Neural progenitor cell (in vitro differentiated cells): ENCODE measurements at regions not wholly inside any gene's neighbourhood (a gene's known extent, or its start where the extent isn't known, plus 50 kb on each side); places are given as distances from the start of the nearest gene placed in this dataset.

ENCODE experiments used
- DNase-seq: peaks from one replicate; pipeline ENCODE4 v3.0.0-alpha.2; 2016; ENCODE audit warnings: low spot score
- H2AFZ ChIP-seq: fragments of 200-600 bp; sonication (generic); replicated peaks from 2 replicates; pipeline ENCODE4 v1.6.1; 2016; ENCODE audit warnings: antibody characterized with exemption
- H3F3A ChIP-seq: fragments of 200-600 bp; sonication (generic); 2 replicates; pipeline ENCODE4 v1.6.1; 2016; ENCODE audit warnings: antibody characterized with exemption, low read depth
- H3K27ac ChIP-seq: fragments of 200-600 bp; sonication (generic); 2 replicates; pipeline ENCODE4 v1.5.1; 2016; ENCODE audit warnings: mild to moderate bottlenecking
- H3K27me3 ChIP-seq: fragments of 200-600 bp; sonication (generic); 2 replicates; pipeline ENCODE4 v1.6.1; 2016; ENCODE audit warnings: mild to moderate bottlenecking, moderate library complexity
- H3K36me3 ChIP-seq: fragments of 200-600 bp; sonication (generic); 2 replicates; pipeline ENCODE4 v1.5.1; 2016
- H3K4me1 ChIP-seq: fragments of 200-600 bp; sonication (generic); 2 replicates; pipeline ENCODE4 v1.6.1; 2016; ENCODE audit warnings: mixed run types
- H3K4me2 ChIP-seq: fragments of 200-600 bp; sonication (generic); 2 replicates; pipeline ENCODE4 v1.6.1; 2016
- H3K4me3 ChIP-seq: fragments of 200-600 bp; sonication (generic); 2 replicates; pipeline ENCODE4 v1.5.1; 2016
- H3K79me2 ChIP-seq: fragments of 200-600 bp; sonication (generic); 2 replicates; pipeline ENCODE4 v1.6.1; 2016; ENCODE audit warnings: low read depth
- H3K9ac ChIP-seq: fragments of 200-600 bp; sonication (generic); 2 replicates; pipeline ENCODE4 v1.6.1; 2016
- H3K9me3 ChIP-seq: fragments of 200-600 bp; sonication (generic); 2 replicates; pipeline ENCODE4 v1.5.1; 2016; ENCODE audit warnings: low read depth
- H4K20me1 ChIP-seq: fragments of 200-600 bp; sonication (generic); 2 replicates; pipeline ENCODE4 v1.6.1; 2016; ENCODE audit warnings: low read depth
- H3K27ac Mint-ChIP-seq: 3 replicates; pipeline ENCODE4 v1.8.0; 2021; ENCODE audit warnings: mixed read lengths
- H3K27me3 Mint-ChIP-seq: 2 replicates; pipeline ENCODE4 v1.8.0; 2022; ENCODE audit warnings: low read depth, mild to moderate bottlenecking, inconsistent platforms, moderate library complexity, mixed read lengths; ENCODE audit not compliant: insufficient read depth
- H3K36me3 Mint-ChIP-seq: 3 replicates; pipeline ENCODE4 v1.8.0; 2021; ENCODE audit warnings: mixed read lengths
- H3K4me1 Mint-ChIP-seq: 3 replicates; pipeline ENCODE4 v1.8.0; 2021; ENCODE audit warnings: mixed read lengths
- H3K4me3 Mint-ChIP-seq: 3 replicates; pipeline ENCODE4 v1.8.0; 2021; ENCODE audit warnings: mild to moderate bottlenecking, moderate library complexity, mixed read lengths
- H3K9me3 Mint-ChIP-seq: 3 replicates; pipeline ENCODE4 v1.8.0; 2020; ENCODE audit warnings: mixed read lengths
- EZH2 ChIP-seq: fragments of 200-600 bp; sonication (generic); IDR thresholded peaks from 2 replicates; pipeline ENCODE4 v1.6.1; 2017; ENCODE audit warnings: antibody characterized with exemption, mild to moderate bottlenecking, moderate library complexity
- EZH2phosphoT487 ChIP-seq: fragments of 200-600 bp; sonication (generic); IDR thresholded peaks from 2 replicates; pipeline ENCODE4 v1.6.1; 2017; ENCODE audit warnings: antibody characterized with exemption
- TF ChIP-seq, protein P1 (sequence below): fragments of 200-600 bp; sonication (generic); IDR thresholded peaks from 2 replicates; pipeline ENCODE4 v1.5.1; 2017; ENCODE audit warnings: antibody characterized with exemption, mild to moderate bottlenecking

DNA sequence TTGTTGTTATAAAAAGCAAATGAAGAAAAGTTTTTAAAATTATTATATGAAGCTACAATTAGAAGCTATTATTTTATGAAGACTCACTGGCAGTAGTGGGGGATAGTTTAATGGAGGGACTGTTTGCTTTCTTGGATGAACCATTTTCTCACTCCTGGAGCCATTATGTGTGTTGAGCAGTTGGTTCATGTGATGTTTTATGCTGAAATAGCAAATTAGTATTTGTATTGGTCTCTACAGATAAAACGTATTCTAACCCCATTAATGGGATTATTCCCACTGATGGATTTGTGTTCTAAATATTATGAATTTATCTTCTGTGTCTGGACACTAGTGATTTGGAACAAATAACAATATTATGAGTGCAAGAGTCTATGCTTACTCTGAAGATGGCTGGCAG is 507.5 kb upstream of the FSHR start:
- Histone ChIP-seq H3K4me3 (no peak overlapping the region), H3K4me2 (no peak overlapping the region), H3K27ac (no peak overlapping the region), H3K27me3 (no peaks in the 10 kb centered on the region), H2AFZ (no peak overlapping the region), H3K79me2 (no peaks in the 10 kb centered on the region), H3K9me3 (no peaks in the 10 kb centered on the region), H3K9ac (no peak overlapping the region), H3K36me3 (no peaks in the 10 kb centered on the region), H3F3A (no peaks in the 10 kb centered on the region), H3K4me1 (no peaks in the 10 kb centered on the region), H4K20me1 (no peaks in the 10 kb centered on the region)
- Mint-ChIP-seq H3K4me1 (no peaks in the 10 kb centered on the region), H3K36me3 (no peaks in the 10 kb centered on the region), H3K9me3 (no peaks in the 10 kb centered on the region), H3K27ac (no peak overlapping the region), H3K4me3 (no peak overlapping the region), H3K27me3 (peaks cover 5% of the 10 kb centered on the region)
- TF ChIP-seq, protein P1, sequence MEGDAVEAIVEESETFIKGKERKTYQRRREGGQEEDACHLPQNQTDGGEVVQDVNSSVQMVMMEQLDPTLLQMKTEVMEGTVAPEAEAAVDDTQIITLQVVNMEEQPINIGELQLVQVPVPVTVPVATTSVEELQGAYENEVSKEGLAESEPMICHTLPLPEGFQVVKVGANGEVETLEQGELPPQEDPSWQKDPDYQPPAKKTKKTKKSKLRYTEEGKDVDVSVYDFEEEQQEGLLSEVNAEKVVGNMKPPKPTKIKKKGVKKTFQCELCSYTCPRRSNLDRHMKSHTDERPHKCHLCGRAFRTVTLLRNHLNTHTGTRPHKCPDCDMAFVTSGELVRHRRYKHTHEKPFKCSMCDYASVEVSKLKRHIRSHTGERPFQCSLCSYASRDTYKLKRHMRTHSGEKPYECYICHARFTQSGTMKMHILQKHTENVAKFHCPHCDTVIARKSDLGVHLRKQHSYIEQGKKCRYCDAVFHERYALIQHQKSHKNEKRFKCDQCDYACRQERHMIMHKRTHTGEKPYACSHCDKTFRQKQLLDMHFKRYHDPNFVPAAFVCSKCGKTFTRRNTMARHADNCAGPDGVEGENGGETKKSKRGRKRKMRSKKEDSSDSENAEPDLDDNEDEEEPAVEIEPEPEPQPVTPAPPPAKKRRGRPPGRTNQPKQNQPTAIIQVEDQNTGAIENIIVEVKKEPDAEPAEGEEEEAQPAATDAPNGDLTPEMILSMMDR: no peak
- TF ChIP-seq EZH2phosphoT487: no peak
- TF ChIP-seq EZH2: no peak
- no peak for DNase-seq

DNA sequence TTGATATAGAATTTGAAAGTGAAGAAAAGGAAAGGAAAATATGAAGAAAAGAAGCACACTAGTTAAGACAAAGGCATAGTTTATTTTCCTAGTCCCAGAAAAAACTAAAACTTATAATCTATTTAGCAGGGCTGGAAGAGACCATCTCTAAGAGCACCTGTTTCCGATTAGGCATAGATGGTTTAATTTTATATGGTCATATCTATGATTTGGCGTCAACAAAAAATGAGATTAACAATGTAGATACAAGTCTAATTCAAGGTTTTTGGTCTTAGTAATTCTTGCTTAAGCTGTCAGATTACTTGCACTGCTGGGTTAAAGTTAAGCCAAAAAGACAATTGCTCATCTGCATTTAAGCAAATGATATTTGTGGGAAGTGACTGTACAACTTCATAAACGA is 502.5 kb upstream of the FSHR start:
- Mint-ChIP-seq H3K9me3 (no peaks in the 10 kb centered on the region), H3K4me1 (no peaks in the 10 kb centered on the region), H3K4me3 (no peak overlapping the region), H3K27ac (no peak overlapping the region), H3K36me3 (no peaks in the 10 kb centered on the region), H3K27me3 (no peaks in the 10 kb centered on the region)
- no peak for DNase-seq
- H4K20me1 ChIP-seq: no peaks in the 10 kb centered on the region
- H2AFZ ChIP-seq: no peak overlapping the region
- no peak overlapping the region for H3K4me2 ChIP-seq
- H3F3A ChIP-seq: no peaks in the 10 kb centered on the region
- no peaks in the 10 kb centered on the region for H3K27me3 ChIP-seq
- H3K4me1 ChIP-seq: peaks cover 4% of the 10 kb centered on the region
- no peaks in the 10 kb centered on the region for H3K79me2 ChIP-seq
- H3K36me3 ChIP-seq: no peaks in the 10 kb centered on the region
- no peaks in the 10 kb centered on the region for H3K9me3 ChIP-seq
- no peak overlapping the region for H3K27ac ChIP-seq
- H3K4me3 ChIP-seq: no peak overlapping the region
- TF ChIP-seq EZH2phosphoT487 (no peak), EZH2 (no peak)
- TF ChIP-seq, protein P1: no peak
- H3K9ac ChIP-seq: no peak overlapping the region

DNA sequence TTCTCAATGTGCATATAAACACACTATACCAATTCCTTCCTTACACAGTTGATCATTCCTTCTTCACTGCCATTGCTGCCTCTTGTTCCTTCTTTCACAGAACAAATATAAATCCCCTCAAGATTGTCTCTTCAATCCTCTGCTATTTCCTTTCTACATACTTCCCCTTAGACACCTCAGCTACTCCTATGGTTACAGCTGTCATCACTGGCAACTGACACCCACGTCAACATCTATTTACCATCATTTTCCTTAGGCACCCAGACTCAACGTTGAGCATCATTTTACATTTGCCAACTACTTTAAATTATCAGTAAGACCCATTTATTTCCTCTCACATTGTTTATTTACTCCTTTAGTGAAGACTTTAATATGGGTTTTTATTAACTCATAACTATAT is 488.8 kb upstream of the FSHR start:
- H3K36me3 Mint-ChIP-seq: no peaks in the 10 kb centered on the region
- Histone ChIP-seq H3K36me3 (no peaks in the 10 kb centered on the region), H4K20me1 (no peaks in the 10 kb centered on the region), H3K4me3 (no peak overlapping the region), H3K79me2 (no peaks in the 10 kb centered on the region), H2AFZ (no peak overlapping the region), H3K9me3 (no peaks in the 10 kb centered on the region), H3K9ac (no peak overlapping the region), H3K27me3 (no peaks in the 10 kb centered on the region), H3K27ac (no peak overlapping the region), H3K4me1 (peaks cover 13% of the 10 kb centered on the region), H3F3A (peaks cover 4% of the 10 kb centered on the region), H3K4me2 (no peak overlapping the region)
- no peak overlapping the region for H3K4me3 Mint-ChIP-seq
- H3K4me1 Mint-ChIP-seq: no peaks in the 10 kb centered on the region
- H3K27me3 Mint-ChIP-seq: no peaks in the 10 kb centered on the region
- H3K9me3 Mint-ChIP-seq: peaks cover 5% of the 10 kb centered on the region
- no peak for TF ChIP-seq EZH2
- no peak for TF ChIP-seq EZH2phosphoT487
- TF ChIP-seq, protein P1: no peak
- DNase-seq: no peak
- H3K27ac Mint-ChIP-seq: no peak overlapping the region

DNA sequence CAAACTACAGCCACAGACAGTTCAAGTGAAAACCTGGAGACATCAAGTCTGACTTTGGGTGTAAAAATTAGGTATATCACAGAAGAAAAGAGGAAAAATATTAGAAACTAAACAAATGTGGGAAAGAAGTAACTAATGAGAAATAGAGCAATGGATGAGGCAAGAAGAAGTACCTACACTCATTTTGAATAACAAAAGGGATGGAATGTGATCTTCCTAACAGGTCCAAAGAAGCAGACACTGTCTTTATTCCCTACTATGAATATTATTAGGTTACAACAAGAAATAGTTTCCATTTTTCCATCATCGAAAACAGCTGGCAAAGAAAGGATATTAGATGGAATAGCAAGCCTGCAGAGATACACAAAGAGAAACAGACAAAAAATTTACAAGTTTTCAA is 486.3 kb upstream of the FSHR start:
- no peaks in the 10 kb centered on the region for H3K36me3 Mint-ChIP-seq
- H3K27me3 Mint-ChIP-seq: no peaks in the 10 kb centered on the region
- H3K27me3 ChIP-seq: no peaks in the 10 kb centered on the region
- no peak overlapping the region for H3K9ac ChIP-seq
- peak overlapping the region; percentile 16 for H3K4me2 ChIP-seq
- TF ChIP-seq EZH2phosphoT487: no peak
- TF ChIP-seq, protein P1: no peak
- TF ChIP-seq EZH2: no peak
- H3K4me3 Mint-ChIP-seq: no peak overlapping the region
- H3K4me1 Mint-ChIP-seq: peaks cover 2% of the 10 kb centered on the region
- no peak overlapping the region for H3K27ac Mint-ChIP-seq
- H3K79me2 ChIP-seq: no peaks in the 10 kb centered on the region
- DNase-seq: no peak
- peaks cover 4% of the 10 kb centered on the region for H3F3A ChIP-seq
- H3K36me3 ChIP-seq: no peaks in the 10 kb centered on the region
- H3K4me1 ChIP-seq: peaks cover 32% of the 10 kb centered on the region
- H4K20me1 ChIP-seq: no peaks in the 10 kb centered on the region
- H3K27ac ChIP-seq: peak overlapping the region; percentile 14
- H3K9me3 Mint-ChIP-seq: no peaks in the 10 kb centered on the region
- H3K9me3 ChIP-seq: no peaks in the 10 kb centered on the region
- peak overlapping the region; percentile 35 for H2AFZ ChIP-seq
- no peak overlapping the region for H3K4me3 ChIP-seq
